ENCODE measurements at regions not wholly inside any gene's neighbourhood (a gene's known extent, or its start where the extent isn't known, plus 50 kb on each side); places are given as distances from the start of the nearest gene placed in this dataset.

GRCh38 chr2:15845737-15846405 is 94.5 kb upstream of the MYCN start:
- no peak for DNase-seq

- no peak for DNase-seq
Measured at GRCh38 chr2:15846626-15847025, 93.7 kb upstream of the MYCN start.

- no peak for DNase-seq
Measured at GRCh38 chr2:15850534-15850933, 89.8 kb upstream of the MYCN start.

- no peak for DNase-seq
Measured at GRCh38 chr2:15851076-15851693, 89.2 kb upstream of the MYCN start.

GRCh38 chr2:15852811-15853210 is 87.5 kb upstream of the MYCN start:
- DNase-seq = no peak

GRCh38 chr2:15853903-15854302 is 86.4 kb upstream of the MYCN start:
- no peak for DNase-seq

- DNase-seq = no peak
Measured at GRCh38 chr2:15855766-15856260, 84.5 kb upstream of the MYCN start.

- DNase-seq = no peak
Measured at GRCh38 chr2:15856318-15856717, 84.0 kb upstream of the MYCN start.

- no peak for DNase-seq
Measured at GRCh38 chr2:15858466-15858865, 81.9 kb upstream of the MYCN start.

GRCh38 chr2:15860051-15860663 is 80.2 kb upstream of the MYCN start:
- DNase-seq = no peak

GRCh38 chr2:15860760-15861159 is 79.6 kb upstream of the MYCN start:
- DNase-seq = no peak

GRCh38 chr2:15861172-15861822 is 79.1 kb upstream of the MYCN start:
- no peak for DNase-seq

GRCh38 chr2:15861898-15862297 is 78.5 kb upstream of the MYCN start:
- no peak for DNase-seq

GRCh38 chr2:15863089-15863488 is 77.3 kb upstream of the MYCN start:
- DNase-seq = no peak

- no peak for DNase-seq
Measured at GRCh38 chr2:15863494-15864175, 76.7 kb upstream of the MYCN start.

- DNase-seq = no peak
Measured at GRCh38 chr2:15864176-15864769, 76.1 kb upstream of the MYCN start.

GRCh38 chr2:15865923-15866322 is 74.4 kb upstream of the MYCN start:
- no peak for DNase-seq

GRCh38 chr2:15866563-15867193 is 73.7 kb upstream of the MYCN start:
- DNase-seq = no peak

- no peak for DNase-seq
Measured at GRCh38 chr2:15867194-15868171, 72.9 kb upstream of the MYCN start.

GRCh38 chr2:15868186-15868585 is 72.2 kb upstream of the MYCN start:
- DNase-seq = no peak

- no peak for DNase-seq
Measured at GRCh38 chr2:15868704-15869103, 71.6 kb upstream of the MYCN start.

Data from NCI-H2081 (cell line).